Body of pancreas (tissue), 4 donors: ENCODE measurements at regions not wholly inside any gene's neighbourhood (a gene's known extent, or its start where the extent isn't known, plus 50 kb on each side); places are given as distances from the start of the nearest gene placed in this dataset.
"Not testable (repeated sequence)": the region's sequence is repeated elsewhere in the genome, so short reads cannot be mapped to it uniquely, and the experiment has no call there.

Source experiments
- ATAC-seq: fragments of 150-250 bp; one replicate; pipeline ENCODE4 v1.9.1; 2016
- DNase-seq, 4 donors: peaks; one replicate each; pipeline ENCODE4 v3.0.0-alpha.2; 2019
- H3K27ac ChIP-seq, 4 donors: fragments of 200-600 bp; sonication (generic); 1 replicate in 3 of 4; 2 replicates in 1 of 4; pipeline versions ENCODE4 v1.5.1 to v1.6.1; 2016 to 2019; ENCODE audit warnings: mild to moderate bottlenecking in 1 of 4, mixed read lengths in 1 of 4, moderate library complexity in 1 of 4
- H3K27me3 ChIP-seq, 2 donors: fragments of 200-600 bp; sonication (generic); one replicate each; pipeline ENCODE4 v1.6.0; 2016; ENCODE audit warnings: mild to moderate bottlenecking in 1 of 2
- H3K36me3 ChIP-seq, 2 donors: fragments of 200-600 bp; sonication (generic); replicated peaks in 1 of 2; 2 replicates each; pipeline ENCODE4 v1.5.1; 2016; ENCODE audit warnings: low read depth in 2 of 2; ENCODE audit not compliant: insufficient read depth in 1 of 2
- H3K4me1 ChIP-seq: fragments of 200-600 bp; sonication (generic); one replicate; pipeline ENCODE4 v1.6.0; 2016
- H3K4me3 ChIP-seq, 2 donors: fragments of 200-600 bp; sonication (generic); 1 replicate in 1 of 2; 2 replicates in 1 of 2; pipeline ENCODE4 v1.5.1; 2016 to 2019
- H3K9me3 ChIP-seq, 3 donors: fragments of 200-600 bp; sonication (generic); 1 replicate in 2 of 3; 2 replicates in 1 of 3; pipeline ENCODE4 v1.5.1; 2016
- POLR2A ChIP-seq, 3 donors: fragments of 450-650 bp; IDR thresholded peaks; one replicate each; pipeline ENCODE4 v1.6.1; 2016; ENCODE audit warnings: antibody characterized with exemption in 3 of 3, mild to moderate bottlenecking in 2 of 3
- WGBS, 2 donors: methylation state at CpG; one replicate each; pipeline ENCODE4 v1.1.5; 2017; 5-methylcytosine and 5-hydroxymethylcytosine counted together
- intact Hi-C: fragments of 100-400 bp; cut with DNase I; formaldehyde crosslinking; loops from one replicate; pipeline ENCODE4 v1.15.1; 2023
- TF ChIP-seq, protein P1 (sequence below), 7 experiments: fragments of 450-650 bp in 4 of 7; fragments of 200-600 bp in 3 of 7; sonication (generic) in 3 of 7; IDR thresholded peaks; one replicate each; pipeline ENCODE4 v1.5.1; 2016 to 2019; ENCODE audit warnings: antibody characterized with exemption in 7 of 7

DNA sequence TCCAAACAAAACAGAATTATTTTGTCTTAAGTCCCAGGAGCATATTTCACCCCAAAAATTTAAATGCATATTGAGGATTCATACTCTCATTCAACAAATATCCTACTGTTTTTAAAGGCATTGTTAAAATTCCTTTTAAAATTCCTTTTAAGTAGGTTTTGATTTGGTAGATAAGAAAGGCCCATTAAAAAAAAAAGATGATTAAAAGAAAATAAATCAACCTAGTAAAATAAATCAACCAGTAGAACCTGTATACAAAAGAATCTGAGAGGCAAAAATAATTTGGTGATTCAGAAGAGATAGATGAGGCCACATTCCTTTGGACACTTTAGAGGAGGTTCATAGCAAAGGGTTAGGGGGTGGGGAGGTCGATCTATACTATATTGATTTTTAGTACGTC, 585.3 kb upstream of the TLE4 start:
- H3K27ac ChIP-seq: no peak overlapping the region
- WGBS, 2 donors: 42 to 56% methylated on average over 2 of the region's 2 CpGs
- DNase-seq (no peak), ATAC-seq (no peak)
- no peaks in the 10 kb centered on the region for H3K27me3 ChIP-seq
- TF ChIP-seq, protein P1, sequence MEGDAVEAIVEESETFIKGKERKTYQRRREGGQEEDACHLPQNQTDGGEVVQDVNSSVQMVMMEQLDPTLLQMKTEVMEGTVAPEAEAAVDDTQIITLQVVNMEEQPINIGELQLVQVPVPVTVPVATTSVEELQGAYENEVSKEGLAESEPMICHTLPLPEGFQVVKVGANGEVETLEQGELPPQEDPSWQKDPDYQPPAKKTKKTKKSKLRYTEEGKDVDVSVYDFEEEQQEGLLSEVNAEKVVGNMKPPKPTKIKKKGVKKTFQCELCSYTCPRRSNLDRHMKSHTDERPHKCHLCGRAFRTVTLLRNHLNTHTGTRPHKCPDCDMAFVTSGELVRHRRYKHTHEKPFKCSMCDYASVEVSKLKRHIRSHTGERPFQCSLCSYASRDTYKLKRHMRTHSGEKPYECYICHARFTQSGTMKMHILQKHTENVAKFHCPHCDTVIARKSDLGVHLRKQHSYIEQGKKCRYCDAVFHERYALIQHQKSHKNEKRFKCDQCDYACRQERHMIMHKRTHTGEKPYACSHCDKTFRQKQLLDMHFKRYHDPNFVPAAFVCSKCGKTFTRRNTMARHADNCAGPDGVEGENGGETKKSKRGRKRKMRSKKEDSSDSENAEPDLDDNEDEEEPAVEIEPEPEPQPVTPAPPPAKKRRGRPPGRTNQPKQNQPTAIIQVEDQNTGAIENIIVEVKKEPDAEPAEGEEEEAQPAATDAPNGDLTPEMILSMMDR (IDR thresholded peaks at IDR 0.05): no peak
- TF ChIP-seq POLR2A (IDR thresholded peaks at IDR 0.05): no peak
- no peaks in the 10 kb centered on the region for H3K4me1 ChIP-seq
- intact Hi-C loops: no loop called here
- no peaks in the 10 kb centered on the region for H3K9me3 ChIP-seq
- no peaks in the 10 kb centered on the region for H3K36me3 ChIP-seq
- no peak overlapping the region for H3K4me3 ChIP-seq

DNA sequence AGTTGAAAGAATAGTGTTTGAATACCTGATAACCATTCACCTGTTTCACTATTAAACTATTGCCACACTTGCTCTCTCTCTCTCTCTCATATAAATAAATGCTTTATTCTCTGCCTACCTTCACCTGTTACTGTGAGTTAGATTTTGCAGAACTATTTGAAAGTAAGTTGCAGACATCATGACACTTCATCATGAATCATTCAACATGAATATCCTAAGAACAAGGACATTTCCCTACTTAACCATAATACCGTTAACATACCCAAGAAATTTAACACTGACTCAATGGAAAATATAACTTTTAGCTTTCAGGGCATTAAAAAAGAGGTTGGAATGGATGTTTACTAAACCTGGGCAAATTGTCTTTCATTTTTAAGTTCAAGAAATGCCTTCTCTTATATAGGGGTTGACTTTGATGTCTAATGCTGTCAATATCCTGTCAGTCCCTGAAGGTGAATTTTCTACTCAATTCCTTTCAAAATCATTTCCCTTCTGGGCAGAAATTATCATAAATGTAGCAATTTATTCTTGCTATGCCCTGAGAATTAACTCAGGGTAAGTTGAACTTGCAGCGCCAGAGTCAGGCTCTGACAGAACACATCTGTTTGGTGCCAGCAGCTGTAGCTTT, 582.6 kb upstream of the TLE4 start:
- no peaks in the 10 kb centered on the region for H3K36me3 ChIP-seq
- no peak for DNase-seq

DNA sequence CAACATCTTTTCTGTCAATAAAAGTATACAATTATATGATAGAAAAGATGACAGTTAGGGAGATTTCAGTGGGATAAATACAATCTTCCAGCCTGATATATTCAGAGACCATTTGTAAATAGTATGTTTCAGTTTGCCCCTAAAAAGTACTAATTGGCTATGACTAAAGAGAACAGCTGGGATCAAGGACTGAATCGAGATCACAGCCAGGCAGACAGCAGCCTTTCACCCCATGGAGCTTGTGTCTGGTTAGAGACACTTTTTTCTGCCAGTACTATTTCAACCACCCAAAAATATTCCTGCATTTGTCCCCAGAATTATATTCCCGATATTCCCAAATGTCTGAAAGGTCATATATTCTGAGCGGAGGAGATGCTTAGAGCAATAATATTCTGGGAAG, 577.3 kb upstream of the TLE4 start:
- ATAC-seq (no peak), DNase-seq (no peak)
- intact Hi-C loops: no loop called here
- no peak overlapping the region for H3K27ac ChIP-seq
- no peaks in the 10 kb centered on the region for H3K27me3 ChIP-seq
- H3K4me1 ChIP-seq: no peaks in the 10 kb centered on the region
- H3K36me3 ChIP-seq: no peaks in the 10 kb centered on the region
- no peak overlapping the region for H3K4me3 ChIP-seq
- no peak for TF ChIP-seq POLR2A (IDR thresholded peaks at IDR 0.05)
- TF ChIP-seq, protein P1 (IDR thresholded peaks at IDR 0.05): no peak
- WGBS, 2 donors: 67 to 79% methylated on average over 3 of the region's 3 CpGs
- H3K9me3 ChIP-seq: no peaks in the 10 kb centered on the region

More for the DNA sequence above, 582.6 kb upstream of the TLE4 start:
- WGBS, 2 donors: 92 to 94% methylated on average over 2 of the region's 2 CpGs
- H3K27me3 ChIP-seq: no peaks in the 10 kb centered on the region
- intact Hi-C loops: no loop called here
- no peak for ATAC-seq
- no peaks in the 10 kb centered on the region for H3K4me1 ChIP-seq
- no peak for TF ChIP-seq POLR2A (IDR thresholded peaks at IDR 0.05)
- TF ChIP-seq, protein P1 (IDR thresholded peaks at IDR 0.05): no peak
- no peaks in the 10 kb centered on the region for H3K9me3 ChIP-seq
- H3K27ac ChIP-seq: no peak overlapping the region
- H3K4me3 ChIP-seq: no peak overlapping the region

DNA sequence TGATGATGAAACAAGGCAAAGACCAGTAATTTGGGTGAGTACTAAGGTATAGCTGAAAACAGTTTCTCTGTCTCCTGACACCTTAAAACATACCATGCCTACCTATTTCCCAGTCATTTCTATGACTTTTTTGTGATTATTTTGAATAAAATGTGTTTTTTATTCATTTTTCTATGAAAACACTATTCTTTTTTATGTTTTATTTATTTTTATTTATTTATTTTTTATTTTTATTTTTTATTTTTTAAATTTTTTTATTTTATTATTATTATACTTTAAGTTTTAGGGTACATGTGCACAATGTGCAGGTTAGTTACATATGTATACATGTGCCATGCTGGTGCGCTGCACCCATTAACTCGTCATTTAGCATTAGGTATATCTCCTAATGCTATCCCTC, 576.8 kb upstream of the TLE4 start:
- DNase-seq, H3K4me1 ChIP-seq, ATAC-seq, H3K27me3 ChIP-seq, H3K27ac ChIP-seq, H3K4me3 ChIP-seq, intact Hi-C loops, H3K36me3 ChIP-seq, H3K9me3 ChIP-seq: not testable (repeated sequence)
- WGBS, 2 donors: 90% methylated on average over 2 of the region's 2 CpGs

DNA sequence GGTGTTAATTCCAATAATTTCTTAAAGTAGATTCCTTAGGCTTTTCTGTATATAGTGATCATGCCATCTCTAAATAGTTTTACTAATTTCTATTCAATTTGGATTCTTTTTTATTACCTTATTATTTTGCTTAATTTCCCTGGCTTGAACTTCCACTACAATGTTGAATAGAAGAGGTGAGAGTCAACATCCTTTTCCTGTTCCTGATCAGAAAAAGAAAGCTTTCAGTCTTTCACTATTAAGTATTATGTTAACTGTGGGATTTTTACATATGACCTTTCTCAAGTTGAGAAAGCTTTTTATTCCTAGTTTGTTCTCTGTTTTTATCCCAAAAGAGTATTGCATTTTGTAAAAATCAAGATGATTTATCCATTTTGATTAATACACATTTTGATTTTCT, 574.5 kb upstream of the TLE4 start:
- Histone ChIP-seq H3K36me3 (no peaks in the 10 kb centered on the region), H3K9me3 (no peaks in the 10 kb centered on the region), H3K27ac (no peak overlapping the region), H3K4me1 (no peaks in the 10 kb centered on the region), H3K27me3 (no peaks in the 10 kb centered on the region), H3K4me3 (no peak overlapping the region)
- DNase-seq (no peak), ATAC-seq (no peak)
- TF ChIP-seq, protein P1 (IDR thresholded peaks at IDR 0.05): no peak
- no peak for TF ChIP-seq POLR2A (IDR thresholded peaks at IDR 0.05)
- intact Hi-C loops: no loop called here
